GM18519 (cell line): ENCODE measurements at regions not wholly inside any gene's neighbourhood (a gene's known extent, or its start where the extent isn't known, plus 50 kb on each side); places are given as distances from the start of the nearest gene placed in this dataset.
"Not testable (repeated sequence)": the region's sequence is repeated elsewhere in the genome, so short reads cannot be mapped to it uniquely, and the experiment has no call there.

ENCODE experiments used
- ATAC-seq: cut with Tn5 transposase; IDR thresholded peaks from one replicate; pipeline ENCODE4 v1.9.1; 2021; ENCODE audit warnings: mild to moderate bottlenecking, moderate library complexity; ENCODE audit not compliant: unreplicated experiment, low FRiP score

GRCh38 chr22:49350441-49351121 is 477.1 kb downstream of the BRD1 start:
- no peak for ATAC-seq

GRCh38 chr22:49349841-49350381 is 477.8 kb downstream of the BRD1 start:
- ATAC-seq: no peak

DNA sequence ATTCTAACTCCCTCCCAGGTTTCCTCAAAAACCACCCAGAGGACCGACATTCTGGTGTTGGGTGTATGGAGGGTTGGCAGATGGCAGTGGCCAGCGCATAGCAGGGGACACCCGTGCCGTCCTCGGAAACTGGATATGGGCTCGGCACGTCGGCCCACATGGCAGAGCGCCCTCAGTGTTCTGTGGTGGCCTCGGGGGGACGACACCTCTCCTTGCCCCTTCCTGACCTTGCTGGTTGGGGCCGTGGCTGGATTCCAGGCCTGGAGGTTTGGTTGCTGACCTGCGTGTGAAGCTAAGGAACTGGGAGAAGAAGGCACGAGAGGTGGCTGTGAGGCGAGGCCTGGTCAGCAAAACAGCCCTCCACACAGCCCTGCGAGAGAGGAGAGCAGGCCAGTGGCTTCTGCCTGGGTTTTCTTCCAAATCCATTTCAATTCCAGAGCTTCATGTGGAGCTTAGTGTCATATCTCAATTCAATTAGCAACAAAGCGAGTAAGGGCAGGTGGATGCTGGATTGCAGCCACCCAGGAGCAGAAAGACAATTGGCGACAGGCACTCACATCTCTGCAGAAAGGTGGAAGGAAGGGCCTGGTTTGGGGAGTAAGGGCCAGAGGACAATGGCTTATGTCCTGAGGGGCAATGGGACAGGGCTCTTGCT is 478.4 kb downstream of the BRD1 start:
- no peak for ATAC-seq

- ATAC-seq: no peak
Measured at GRCh38 chr22:49348631-49349030, 479.0 kb downstream of the BRD1 start.

- ATAC-seq: no peak
Measured at GRCh38 chr22:49347376-49347775, 480.3 kb downstream of the BRD1 start.

- no peak for ATAC-seq
Measured at GRCh38 chr22:49345896-49346295, 481.8 kb downstream of the BRD1 start.

DNA sequence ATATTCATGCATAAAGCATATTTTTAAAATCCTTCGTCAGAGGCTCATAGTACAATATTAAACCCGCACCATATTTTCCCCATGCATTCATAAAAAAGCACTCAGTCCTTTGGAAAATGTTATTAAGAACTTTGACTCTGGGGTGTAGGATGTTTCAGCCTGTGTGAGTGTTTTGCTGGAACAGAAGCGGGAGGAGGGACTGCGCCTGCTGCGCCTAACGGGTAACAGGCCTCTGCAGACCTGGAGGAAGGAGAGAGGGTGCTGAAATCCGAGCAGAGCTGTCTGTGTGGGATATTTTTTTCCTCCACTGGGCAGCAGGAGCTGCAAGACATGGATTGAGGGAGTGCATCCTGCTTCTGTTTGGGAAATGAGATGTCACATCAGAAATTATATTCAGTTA is 483.0 kb downstream of the BRD1 start:
- no peak for ATAC-seq

DNA sequence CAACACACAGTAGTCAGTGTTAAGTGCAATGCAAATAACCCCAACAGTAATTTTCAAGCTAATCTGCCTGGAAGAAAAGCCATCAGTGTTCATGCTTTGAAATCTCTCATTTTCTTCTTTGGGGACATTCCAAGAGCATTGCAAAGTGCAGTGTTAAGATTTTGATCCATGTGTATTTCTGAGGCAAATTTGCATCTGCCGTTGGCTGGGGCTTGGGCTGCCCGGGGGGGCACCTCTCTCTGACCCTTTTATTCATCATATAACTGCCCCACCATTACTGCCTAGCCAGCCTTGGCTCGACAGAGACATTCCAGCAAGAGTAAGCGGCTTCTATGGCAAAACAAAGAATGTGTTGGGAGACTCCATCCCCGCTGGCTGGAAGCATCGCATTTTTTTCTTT is 483.5 kb downstream of the BRD1 start:
- ATAC-seq: no peak

GRCh38 chr22:49340406-49340805 is 487.3 kb downstream of the BRD1 start:
- no peak for ATAC-seq

DNA sequence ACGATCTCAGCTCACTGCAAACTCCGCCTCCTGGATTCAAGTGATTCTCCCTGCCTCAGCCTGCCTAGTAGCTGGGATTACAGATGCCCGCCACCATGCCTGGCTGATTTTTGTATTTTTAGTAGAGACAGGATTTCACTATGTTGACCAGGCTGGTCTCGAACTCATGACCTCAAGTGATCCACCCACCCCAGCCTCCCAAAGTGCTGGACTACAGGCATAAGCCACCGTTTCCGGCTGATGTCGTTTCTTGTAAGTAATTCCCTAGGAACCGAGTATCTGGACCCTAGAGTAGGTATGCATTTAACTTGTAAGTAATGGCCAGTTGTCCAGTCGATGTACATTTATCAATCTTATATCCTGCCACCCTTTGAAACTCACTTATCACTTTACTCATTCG is 491.2 kb downstream of the BRD1 start:
- not testable (repeated sequence) for ATAC-seq

- no peak for ATAC-seq
Measured at GRCh38 chr22:49334976-49335375, 492.7 kb downstream of the BRD1 start.

DNA sequence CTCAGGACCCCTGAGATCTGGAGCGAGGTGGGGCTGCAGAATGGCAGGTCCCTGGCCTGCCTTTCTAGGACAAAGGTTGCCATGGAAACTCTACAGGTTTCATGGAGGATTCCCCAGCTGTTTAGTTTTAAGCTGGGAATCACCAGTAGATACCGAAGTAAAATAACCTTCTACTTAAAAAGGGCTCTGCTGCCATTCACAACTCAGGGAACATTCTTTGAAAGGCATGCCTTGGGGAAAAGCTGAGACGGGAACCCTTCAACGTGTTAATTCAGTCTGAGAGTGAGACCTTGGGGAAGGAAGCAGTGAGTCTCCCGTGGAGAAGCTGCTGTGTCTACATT is 493.3 kb downstream of the BRD1 start:
- no peak for ATAC-seq

DNA sequence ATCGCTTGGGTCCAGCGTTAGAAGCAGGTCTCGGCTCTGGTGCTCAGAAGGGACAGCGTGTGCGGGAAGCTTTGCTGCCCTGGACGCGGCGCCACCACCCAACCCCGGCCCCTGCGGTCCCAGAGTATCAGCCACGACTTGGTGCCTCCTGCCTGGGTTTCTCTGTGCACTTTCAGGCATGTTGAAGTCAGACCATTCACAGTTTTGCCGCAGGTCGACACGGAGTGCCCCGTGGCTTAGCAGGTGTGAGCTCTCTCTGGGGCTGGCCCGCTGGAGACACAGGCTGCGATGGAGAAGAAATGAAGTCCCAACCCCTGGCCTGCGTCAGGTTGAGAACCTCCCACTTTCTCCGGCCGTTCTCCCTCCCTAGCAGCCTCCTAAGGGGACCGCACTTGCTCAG is 494.5 kb downstream of the BRD1 start:
- ATAC-seq: no peak

- no peak for ATAC-seq
Measured at GRCh38 chr22:49332691-49333090, 495.0 kb downstream of the BRD1 start.

- no peak for ATAC-seq
Measured at GRCh38 chr22:49331878-49332277, 495.8 kb downstream of the BRD1 start.

DNA sequence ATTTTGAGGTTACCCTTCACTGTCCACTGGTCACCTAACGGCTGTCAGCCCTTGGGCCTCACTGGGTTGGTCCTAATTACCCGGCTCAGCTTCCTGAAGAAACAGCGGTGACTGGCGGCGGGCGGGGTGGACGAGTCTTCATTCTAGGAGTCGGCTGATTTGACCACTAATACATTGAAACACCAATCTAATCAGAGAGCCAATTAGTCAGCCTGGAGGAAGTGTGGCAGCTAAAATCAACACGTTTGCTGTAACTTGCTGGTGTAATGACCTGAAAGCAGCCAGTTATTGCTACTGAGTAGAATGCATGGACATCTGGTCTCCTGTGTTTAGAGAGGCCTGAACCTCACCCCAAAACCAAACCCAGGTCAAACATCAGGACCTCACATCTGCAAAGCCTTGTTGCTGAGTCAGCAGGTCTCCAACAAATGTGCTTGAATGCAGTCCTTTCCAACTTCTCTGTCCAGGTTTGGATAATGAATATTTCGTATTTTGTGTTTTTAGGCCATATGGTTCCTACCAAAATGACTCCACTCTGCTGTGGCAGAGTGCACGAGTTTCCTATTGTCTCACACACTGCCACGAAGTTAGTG is 496.4 kb downstream of the BRD1 start:
- no peak for ATAC-seq

DNA sequence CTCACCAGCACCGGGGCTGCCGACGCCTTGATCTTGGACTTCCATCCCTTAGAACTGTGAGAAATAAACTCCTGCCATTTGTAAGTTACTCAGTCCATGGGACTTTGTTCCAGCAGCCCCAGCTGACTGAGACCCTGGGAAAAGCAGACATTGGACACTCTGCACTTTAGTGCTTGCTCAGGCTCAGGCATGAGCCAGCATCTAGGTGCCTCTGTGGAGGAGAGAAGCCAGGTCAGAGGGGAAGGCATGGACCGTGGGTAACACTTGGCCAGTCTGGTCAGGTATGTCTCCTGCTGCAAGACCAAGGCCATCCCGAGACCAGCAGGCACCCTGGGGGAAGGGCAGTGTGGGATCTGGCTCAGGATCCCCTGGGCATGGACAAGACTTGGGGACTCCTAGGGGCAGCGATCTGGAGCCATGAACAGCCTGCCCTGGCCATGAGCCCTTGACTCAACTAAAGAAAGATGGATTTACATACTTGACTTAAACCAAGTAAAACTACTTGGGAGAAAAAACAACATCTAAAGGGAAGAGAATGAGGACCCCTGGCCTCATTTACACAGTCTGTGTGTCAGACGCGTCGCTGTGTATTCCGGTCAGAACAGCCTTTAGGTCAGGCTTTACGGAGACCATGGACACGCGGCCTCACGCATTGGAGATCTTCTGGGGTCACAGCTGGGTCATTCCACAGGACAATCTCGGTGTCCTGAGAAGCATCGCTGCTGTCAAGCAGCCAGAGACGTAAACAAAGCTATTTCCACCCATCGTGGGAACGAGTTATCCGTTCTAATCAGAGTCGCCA is 497.1 kb downstream of the BRD1 start:
- ATAC-seq: no peak

- ATAC-seq: no peak
Measured at GRCh38 chr22:49329636-49330035, 498.0 kb downstream of the BRD1 start.

GRCh38 chr22:49328630-49329405 is 498.9 kb downstream of the BRD1 start:
- no peak for ATAC-seq

GRCh38 chr22:49328118-49328475 is 499.6 kb downstream of the BRD1 start:
- no peak for ATAC-seq
